ENCODE measurements at regions not wholly inside any gene's neighbourhood (a gene's known extent, or its start where the extent isn't known, plus 50 kb on each side); places are given as distances from the start of the nearest gene placed in this dataset.

DNA sequence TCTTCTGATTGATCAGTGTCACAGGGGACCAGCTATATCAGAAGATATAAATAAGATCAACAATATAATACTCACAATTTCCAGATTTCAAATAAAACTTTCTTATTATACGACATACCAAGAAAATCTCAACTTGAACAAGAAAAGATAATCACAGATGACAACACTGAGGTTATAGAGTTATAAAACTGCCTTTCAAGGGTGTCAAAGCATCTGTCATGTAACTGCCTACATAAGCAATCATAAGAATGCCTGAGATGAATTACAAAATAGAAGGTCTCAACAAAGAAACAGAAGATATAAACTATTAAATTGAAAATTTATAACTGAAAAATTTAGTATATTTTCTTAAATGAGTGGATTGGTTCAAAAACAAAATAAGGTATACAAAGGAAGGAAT lies 659.2 kb downstream of the SLC16A7 start:
- H3K4me1 Mint-ChIP-seq = no peaks in the 10 kb centered on the region
- H4K20me1 ChIP-seq (ENCODE audit: low read depth) = no peaks in the 10 kb centered on the region
- no peaks in the 10 kb centered on the region for H3K4me1 ChIP-seq
- H3K4me3 Mint-ChIP-seq = no peak overlapping the region
- no peak overlapping the region for H3K4me3 ChIP-seq
- H3K9me3 Mint-ChIP-seq = no peaks in the 10 kb centered on the region
- H3K4me2 ChIP-seq = no peak overlapping the region
- H3K27ac Mint-ChIP-seq = no peak overlapping the region
- peaks cover 2% of the 10 kb centered on the region for H3K27me3 Mint-ChIP-seq (ENCODE audit: insufficient read depth, low read depth)
- H3K27ac ChIP-seq = no peak overlapping the region
- no peak overlapping the region for H2AFZ ChIP-seq (replicated peaks)
- no peak for DNase-seq (ENCODE audit: low spot score)
- no peaks in the 10 kb centered on the region for H3F3A ChIP-seq (ENCODE audit: low read depth)
- H3K36me3 Mint-ChIP-seq = no peaks in the 10 kb centered on the region
- H3K27me3 ChIP-seq = no peaks in the 10 kb centered on the region
- no peaks in the 10 kb centered on the region for H3K9me3 ChIP-seq (ENCODE audit: low read depth)
- H3K36me3 ChIP-seq = no peaks in the 10 kb centered on the region
- no peaks in the 10 kb centered on the region for H3K79me2 ChIP-seq (ENCODE audit: low read depth)
- H3K9ac ChIP-seq = no peak overlapping the region
- TF ChIP-seq, protein P1, sequence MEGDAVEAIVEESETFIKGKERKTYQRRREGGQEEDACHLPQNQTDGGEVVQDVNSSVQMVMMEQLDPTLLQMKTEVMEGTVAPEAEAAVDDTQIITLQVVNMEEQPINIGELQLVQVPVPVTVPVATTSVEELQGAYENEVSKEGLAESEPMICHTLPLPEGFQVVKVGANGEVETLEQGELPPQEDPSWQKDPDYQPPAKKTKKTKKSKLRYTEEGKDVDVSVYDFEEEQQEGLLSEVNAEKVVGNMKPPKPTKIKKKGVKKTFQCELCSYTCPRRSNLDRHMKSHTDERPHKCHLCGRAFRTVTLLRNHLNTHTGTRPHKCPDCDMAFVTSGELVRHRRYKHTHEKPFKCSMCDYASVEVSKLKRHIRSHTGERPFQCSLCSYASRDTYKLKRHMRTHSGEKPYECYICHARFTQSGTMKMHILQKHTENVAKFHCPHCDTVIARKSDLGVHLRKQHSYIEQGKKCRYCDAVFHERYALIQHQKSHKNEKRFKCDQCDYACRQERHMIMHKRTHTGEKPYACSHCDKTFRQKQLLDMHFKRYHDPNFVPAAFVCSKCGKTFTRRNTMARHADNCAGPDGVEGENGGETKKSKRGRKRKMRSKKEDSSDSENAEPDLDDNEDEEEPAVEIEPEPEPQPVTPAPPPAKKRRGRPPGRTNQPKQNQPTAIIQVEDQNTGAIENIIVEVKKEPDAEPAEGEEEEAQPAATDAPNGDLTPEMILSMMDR (IDR thresholded peaks at IDR 0.05) = no peak

DNA sequence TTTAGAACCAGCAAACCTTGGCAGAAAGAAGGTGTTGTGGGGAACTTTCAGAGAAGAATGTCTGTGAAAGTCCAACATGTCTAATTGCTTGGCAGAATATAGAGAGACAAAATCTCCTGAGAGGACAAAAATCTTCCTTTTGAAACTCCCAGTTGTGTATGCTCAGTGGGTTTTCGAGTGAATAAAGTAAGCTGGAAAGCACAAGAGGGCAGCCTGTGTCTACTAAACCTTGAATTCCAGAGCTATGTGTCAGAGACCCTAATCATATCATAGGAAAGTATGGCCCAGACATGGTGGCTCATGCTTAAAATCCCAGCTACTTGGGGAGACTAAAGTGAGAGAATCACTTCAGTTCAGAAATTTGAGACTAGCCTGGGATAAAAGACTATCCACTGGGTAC lies 661.2 kb downstream of the SLC16A7 start:
- H3K79me2 ChIP-seq (ENCODE audit: low read depth) = no peaks in the 10 kb centered on the region
- H3K4me1 Mint-ChIP-seq = no peaks in the 10 kb centered on the region

DNA sequence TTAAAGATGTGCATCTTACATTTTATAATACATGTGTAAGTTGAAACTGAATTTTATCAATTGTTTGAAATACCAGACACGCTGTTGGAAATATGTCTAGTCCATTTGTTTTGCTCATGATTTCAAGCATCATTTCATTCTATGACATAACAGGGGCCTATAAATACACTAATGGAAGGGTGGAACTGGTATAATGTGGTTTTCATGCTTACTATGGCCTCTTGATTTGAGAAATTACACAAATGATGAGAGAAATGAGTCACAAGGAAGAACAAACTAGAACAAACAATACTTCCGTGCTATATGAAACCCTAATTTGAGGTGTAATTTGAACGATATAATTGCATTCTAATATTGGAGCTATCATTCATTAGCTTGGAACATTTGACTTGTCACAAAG lies 663.4 kb downstream of the SLC16A7 start:
- Histone ChIP-seq H3K4me3 (no peak overlapping the region), H3K9ac (no peak overlapping the region), H3K9me3 (ENCODE audit: low read depth) (no peaks in the 10 kb centered on the region), H3K4me2 (no peak overlapping the region), H3K36me3 (no peaks in the 10 kb centered on the region), H2AFZ (replicated peaks) (no peak overlapping the region), H4K20me1 (ENCODE audit: low read depth) (no peaks in the 10 kb centered on the region), H3F3A (ENCODE audit: low read depth) (no peaks in the 10 kb centered on the region), H3K4me1 (no peaks in the 10 kb centered on the region), H3K27ac (no peak overlapping the region), H3K79me2 (ENCODE audit: low read depth) (no peaks in the 10 kb centered on the region), H3K27me3 (no peaks in the 10 kb centered on the region)
- peaks cover 2% of the 10 kb centered on the region for H3K27me3 Mint-ChIP-seq (ENCODE audit: insufficient read depth, low read depth)
- H3K4me3 Mint-ChIP-seq = no peak overlapping the region
- TF ChIP-seq EZH2 (IDR thresholded peaks at IDR 0.05) (no peak), EZH2phosphoT487 (IDR thresholded peaks at IDR 0.05) (no peak)
- TF ChIP-seq, protein P1 (IDR thresholded peaks at IDR 0.05) = no peak
- H3K9me3 Mint-ChIP-seq = no peaks in the 10 kb centered on the region
- H3K36me3 Mint-ChIP-seq = no peaks in the 10 kb centered on the region
- DNase-seq (ENCODE audit: low spot score) = no peak
- H3K27ac Mint-ChIP-seq = no peak overlapping the region
- H3K4me1 Mint-ChIP-seq = no peaks in the 10 kb centered on the region

More for the DNA sequence above, 661.2 kb downstream of the SLC16A7 start:
- no peaks in the 10 kb centered on the region for H3K27me3 ChIP-seq
- TF ChIP-seq EZH2 (IDR thresholded peaks at IDR 0.05) (no peak), EZH2phosphoT487 (IDR thresholded peaks at IDR 0.05) (no peak)
- TF ChIP-seq, protein P1 (IDR thresholded peaks at IDR 0.05) = peak; percentile 24
- no peak overlapping the region for H3K4me2 ChIP-seq
- H3K36me3 Mint-ChIP-seq = no peaks in the 10 kb centered on the region
- no peaks in the 10 kb centered on the region for H3F3A ChIP-seq (ENCODE audit: low read depth)
- H3K4me3 ChIP-seq = no peak overlapping the region
- H3K27me3 Mint-ChIP-seq (ENCODE audit: insufficient read depth, low read depth) = peaks cover 2% of the 10 kb centered on the region
- no peaks in the 10 kb centered on the region for H3K36me3 ChIP-seq
- no peak overlapping the region for H2AFZ ChIP-seq (replicated peaks)
- H4K20me1 ChIP-seq (ENCODE audit: low read depth) = no peaks in the 10 kb centered on the region
- H3K9me3 ChIP-seq (ENCODE audit: low read depth) = no peaks in the 10 kb centered on the region
- no peak overlapping the region for H3K4me3 Mint-ChIP-seq
- peak; percentile 21 for DNase-seq (ENCODE audit: low spot score)
- H3K9ac ChIP-seq = no peak overlapping the region
- H3K27ac ChIP-seq = no peak overlapping the region
- H3K4me1 ChIP-seq = no peaks in the 10 kb centered on the region
- H3K9me3 Mint-ChIP-seq = no peaks in the 10 kb centered on the region
- H3K27ac Mint-ChIP-seq = no peak overlapping the region

DNA sequence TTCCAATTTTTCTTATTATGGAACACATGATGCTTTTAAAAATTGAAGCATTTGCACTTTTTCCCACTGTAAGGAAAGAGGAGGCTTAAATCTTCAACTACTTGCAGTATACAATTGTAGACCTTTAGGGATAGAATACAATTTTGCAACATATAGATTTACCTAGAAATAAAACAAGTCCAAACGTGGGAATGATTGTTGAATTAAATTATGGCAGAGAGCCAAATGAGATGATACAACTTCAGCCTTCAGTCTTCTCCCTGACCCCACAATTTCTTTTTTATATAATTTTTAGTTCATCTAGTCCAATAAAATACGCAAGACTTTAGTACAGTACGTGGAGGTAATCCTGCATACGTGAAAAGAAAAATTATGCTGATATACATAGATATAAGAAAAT lies 666.5 kb downstream of the SLC16A7 start:
- Mint-ChIP-seq H3K36me3 (no peaks in the 10 kb centered on the region), H3K4me1 (no peaks in the 10 kb centered on the region), H3K27me3 (ENCODE audit: insufficient read depth, low read depth) (no peaks in the 10 kb centered on the region), H3K27ac (no peak overlapping the region), H3K9me3 (no peaks in the 10 kb centered on the region), H3K4me3 (no peak overlapping the region)
- H4K20me1 ChIP-seq (ENCODE audit: low read depth) = no peaks in the 10 kb centered on the region
- no peak for DNase-seq (ENCODE audit: low spot score)
- no peaks in the 10 kb centered on the region for H3K9me3 ChIP-seq (ENCODE audit: low read depth)
- H3K4me2 ChIP-seq = no peak overlapping the region
- no peaks in the 10 kb centered on the region for H3F3A ChIP-seq (ENCODE audit: low read depth)
- no peaks in the 10 kb centered on the region for H3K27me3 ChIP-seq
- no peak for TF ChIP-seq EZH2 (IDR thresholded peaks at IDR 0.05)
- no peak for TF ChIP-seq EZH2phosphoT487 (IDR thresholded peaks at IDR 0.05)
- TF ChIP-seq, protein P1 (IDR thresholded peaks at IDR 0.05) = no peak
- H2AFZ ChIP-seq (replicated peaks) = no peak overlapping the region
- H3K4me1 ChIP-seq = no peaks in the 10 kb centered on the region
- H3K9ac ChIP-seq = no peak overlapping the region
- H3K79me2 ChIP-seq (ENCODE audit: low read depth) = no peaks in the 10 kb centered on the region
- H3K36me3 ChIP-seq = no peaks in the 10 kb centered on the region
- no peak overlapping the region for H3K27ac ChIP-seq
- no peak overlapping the region for H3K4me3 ChIP-seq
